GM19452 (cell line): ENCODE measurements at regions not wholly inside any gene's neighbourhood (a gene's known extent, or its start where the extent isn't known, plus 50 kb on each side); places are given as distances from the start of the nearest gene placed in this dataset.
"Not testable (repeated sequence)": the region's sequence is repeated elsewhere in the genome, so short reads cannot be mapped to it uniquely, and the experiment has no call there.

ENCODE experiments used
- ATAC-seq: cut with Tn5 transposase; IDR thresholded peaks from one replicate; pipeline ENCODE4 v1.9.1; 2021; ENCODE audit not compliant: unreplicated experiment

DNA sequence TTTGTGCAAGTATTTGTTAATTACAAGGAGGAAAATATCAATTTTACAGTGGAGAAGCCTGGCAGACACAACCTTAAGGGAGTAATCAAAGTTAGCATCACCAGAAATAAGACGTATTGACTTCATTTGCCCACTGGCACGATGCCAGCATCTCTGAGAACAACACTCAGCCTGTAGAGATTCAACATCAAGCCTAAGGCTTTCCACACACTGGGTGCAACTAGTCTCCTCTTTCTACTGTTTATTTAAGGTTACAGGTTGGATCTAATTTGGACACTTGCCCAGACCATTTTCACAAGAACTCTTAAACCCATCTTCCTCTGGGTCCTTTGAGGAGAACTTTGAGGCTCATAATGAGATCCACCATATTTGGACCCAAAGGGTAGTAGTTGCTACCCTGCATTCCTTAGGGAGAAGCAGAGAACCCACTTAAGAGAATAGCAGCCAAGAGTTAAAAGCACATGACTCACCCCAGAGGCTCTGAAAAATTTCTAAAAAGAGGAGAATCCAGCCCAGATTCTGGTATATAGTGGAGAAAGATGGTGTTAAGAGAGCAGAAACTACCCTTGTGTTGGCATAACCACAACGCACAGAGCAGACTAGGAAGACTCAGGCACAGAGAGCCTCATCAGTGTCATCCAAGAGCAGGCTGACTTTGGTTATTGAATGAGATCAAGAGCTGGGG is 97.3 kb downstream of the CCDC71L start:
- no peak for ATAC-seq

DNA sequence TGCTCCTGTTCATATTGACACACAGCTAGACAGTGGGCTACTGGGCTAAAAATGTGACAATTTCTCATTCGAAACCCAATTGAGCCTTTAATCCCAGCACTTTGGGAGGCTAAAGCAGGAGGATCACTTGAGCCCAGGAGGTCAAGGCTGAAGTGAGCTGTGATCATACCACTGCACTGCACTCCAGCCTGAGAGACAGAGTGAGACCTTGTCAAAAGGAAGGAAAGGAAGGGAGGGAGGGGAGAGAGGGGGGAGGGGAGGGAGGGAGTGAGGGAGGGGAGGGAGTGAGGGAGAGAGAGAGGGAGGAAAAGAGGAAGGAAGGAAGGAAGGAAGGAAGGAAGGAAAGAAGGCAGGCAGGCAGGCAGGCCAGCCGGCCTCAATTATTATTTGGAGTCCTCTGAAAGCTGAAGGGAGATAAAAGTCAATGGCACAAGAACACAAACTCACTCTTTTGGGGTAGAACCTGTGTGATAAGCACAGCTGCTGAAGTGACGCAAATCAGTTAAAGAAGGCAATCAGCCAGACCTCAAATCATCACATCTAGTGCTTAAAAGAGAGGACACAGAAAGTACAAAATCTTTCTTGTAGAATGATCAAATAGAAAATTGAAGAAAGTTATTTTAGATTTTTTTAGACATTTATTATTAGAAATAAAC is 98.1 kb downstream of the CCDC71L start:
- ATAC-seq, result no peak

DNA sequence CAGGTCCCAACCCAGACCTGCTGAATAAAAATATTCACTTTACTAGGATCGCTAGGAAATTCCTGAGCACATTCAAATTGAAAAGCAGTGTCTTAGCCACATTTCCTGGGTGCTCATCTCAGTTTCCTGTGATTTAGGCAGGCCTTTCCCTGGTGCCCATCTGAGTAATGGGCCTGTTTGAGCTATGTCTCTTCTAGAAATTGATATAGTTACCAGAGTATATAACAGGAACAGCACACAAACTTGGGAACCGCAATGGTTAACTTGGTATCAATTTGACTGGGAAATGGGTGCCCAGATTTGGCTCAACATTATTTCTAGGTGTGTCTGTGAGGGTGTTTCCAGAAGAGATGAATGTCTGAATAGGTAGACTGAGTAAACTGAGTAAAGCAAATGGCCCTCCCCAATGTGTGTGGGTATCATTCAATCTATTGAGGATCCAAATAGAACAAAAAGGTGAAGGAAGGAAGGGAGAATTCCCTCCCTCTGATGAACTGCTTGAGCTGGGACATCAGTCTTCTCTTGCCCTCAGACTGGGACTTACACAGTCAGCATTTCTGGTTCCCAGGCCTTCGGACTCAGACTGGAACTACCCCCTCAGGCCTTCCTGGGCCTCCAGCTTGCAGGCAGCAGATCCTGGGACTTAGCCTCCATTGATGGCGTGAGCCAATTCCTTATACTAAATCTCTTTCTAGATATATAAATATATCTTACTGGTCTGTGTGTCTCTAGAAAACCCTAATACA is 99.1 kb downstream of the CCDC71L start:
- no peak for ATAC-seq

DNA sequence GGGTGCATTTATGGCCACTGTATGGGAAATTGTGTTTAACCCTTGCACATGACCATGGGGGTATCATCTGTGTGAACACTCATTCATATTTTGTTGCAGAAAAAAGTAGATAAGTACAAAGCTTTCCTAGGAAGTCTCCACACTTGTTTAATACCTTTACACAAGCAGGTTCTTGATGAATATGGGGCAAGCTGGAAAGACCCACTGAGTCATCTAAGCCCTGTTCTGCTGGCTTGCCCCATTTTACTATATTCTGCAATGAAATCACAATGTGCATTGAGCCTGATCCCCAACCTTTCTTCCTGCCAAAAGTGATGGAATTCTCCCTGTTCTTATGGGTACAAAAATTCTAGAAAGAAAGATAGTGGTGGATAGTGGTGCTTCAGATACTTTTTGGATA is 99.8 kb downstream of the CCDC71L start:
- ATAC-seq, result no peak

DNA sequence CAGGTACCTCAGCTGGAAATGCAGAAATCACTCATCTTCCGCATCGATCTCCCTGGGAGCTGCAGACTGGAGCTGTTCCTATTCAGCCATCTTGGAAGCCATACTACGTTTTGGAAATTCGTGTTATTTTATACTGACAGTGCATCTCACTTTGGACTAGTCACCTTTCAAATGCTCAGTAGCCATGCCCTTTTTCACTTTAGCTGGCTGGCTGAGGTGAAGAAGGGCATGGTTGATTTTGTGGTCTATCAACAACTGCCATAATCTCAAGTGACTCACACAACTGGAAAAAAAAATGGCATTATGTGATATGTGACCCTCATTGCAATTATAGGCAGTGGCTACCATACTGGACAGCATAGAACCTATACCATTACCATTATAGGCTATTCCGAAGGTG is 100.5 kb downstream of the CCDC71L start:
- ATAC-seq, result no peak

DNA sequence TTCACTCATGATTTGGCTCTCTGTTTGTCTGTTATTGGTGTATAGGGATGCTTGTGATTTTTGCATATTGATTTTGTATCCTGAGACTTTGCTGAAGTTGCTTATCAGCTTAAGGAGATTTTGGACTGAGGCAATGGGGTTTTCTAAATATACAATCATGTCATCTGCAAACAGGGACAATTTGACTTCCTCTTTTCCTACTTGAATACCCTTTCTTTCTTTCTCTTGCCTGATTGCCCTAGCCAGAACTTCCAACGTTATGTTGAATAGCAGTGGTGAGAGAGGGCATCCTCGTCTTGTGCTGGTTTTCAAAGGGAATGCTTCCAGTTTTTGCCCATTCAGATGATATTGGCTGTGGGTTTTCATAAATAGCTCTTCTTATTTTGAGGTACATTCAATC is 104.7 kb downstream of the CCDC71L start:
- ATAC-seq, result not testable (repeated sequence)

DNA sequence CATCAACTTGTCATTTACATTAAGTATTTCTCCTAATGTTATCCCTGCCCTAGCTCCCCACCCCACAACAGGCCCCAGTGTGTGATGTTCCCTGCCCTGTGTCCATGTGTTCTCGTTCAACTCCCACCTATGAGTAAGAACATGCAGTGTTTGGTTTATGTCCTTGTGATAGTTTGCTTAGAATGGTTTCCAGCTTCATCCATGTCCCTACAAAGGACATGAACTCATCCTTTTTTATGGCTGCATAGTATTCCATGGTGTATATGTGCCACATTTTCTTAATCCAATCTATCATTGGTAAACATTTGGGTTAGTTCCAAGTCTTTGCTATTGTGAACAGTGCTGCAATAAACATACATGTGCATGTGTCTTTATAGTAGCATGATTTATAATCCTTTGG is 106.3 kb downstream of the CCDC71L start:
- ATAC-seq, result not testable (repeated sequence)

DNA sequence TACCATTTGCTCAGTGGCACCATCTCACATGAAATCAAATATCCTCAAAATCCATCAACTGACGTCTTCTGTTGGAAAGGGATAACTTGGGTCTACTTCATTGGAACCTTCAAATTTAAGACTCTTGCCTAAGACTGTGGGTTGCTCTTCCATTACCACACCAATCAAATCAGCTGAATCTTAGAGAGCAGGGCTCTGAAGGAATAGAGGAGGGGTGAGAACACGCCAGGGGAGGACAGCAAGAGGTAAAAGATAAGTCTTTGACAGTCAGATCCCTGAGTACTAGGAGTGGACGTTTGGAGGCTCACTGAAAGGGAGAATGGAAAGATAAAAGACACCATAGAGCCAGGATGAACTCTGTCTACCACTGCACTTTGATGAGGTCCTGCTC is 107.5 kb downstream of the CCDC71L start:
- no peak for ATAC-seq

DNA sequence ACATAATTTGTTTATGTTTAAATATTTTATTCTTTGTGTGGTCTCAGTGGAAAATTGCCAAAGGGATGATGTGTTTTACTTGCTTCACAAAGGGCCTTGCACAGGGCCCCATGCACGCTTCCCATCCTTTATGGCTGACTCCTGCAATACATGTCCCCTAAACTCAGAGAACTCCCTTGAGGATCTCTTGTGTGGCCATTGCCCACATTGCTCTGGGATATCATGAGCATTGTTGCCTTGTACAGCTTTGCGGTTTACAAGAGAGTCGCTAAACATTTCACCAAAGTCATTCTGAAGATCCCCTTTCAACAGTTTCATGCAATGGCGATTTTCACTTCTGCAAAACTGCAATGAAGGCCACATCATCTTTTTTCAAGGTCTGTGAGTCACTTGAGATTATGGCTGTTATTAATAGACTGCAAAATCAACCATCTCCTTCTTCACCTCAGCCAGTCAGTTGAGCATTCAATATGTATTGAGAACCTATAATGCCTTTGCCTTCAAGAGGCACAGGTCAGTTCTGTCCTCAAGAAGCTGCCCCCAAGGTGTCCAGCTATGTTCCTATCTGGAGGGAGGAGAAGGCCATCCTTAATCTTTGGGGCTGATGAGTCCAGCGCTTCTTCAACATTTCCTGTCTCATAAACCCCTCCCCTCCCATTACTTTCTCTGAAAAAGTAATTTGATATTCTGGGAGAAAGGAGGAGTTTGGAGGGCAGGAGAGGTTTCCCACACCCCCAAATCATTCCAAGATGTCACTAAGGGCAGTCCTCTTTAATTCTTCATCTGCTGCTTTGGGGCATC is 108.1 kb downstream of the CCDC71L start:
- peak; percentile 96 for ATAC-seq

DNA sequence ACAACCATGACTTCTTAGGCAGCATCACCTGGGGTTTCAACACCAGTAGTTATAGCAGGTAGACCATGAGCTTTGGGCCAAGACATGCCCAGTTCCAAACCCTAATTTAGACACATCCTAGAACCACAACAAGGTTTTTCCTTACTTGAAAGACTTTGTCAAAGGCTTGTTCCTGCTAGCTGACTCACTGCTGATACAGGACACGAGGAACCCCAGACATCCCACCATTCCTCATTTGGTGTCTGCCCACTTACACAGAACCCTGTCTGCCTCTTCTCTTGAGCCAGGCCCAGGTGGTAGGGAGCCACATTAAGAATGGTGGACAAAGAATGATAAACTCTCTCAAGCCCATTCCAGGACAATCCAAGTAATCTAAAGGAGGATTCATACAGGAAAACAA is 109.0 kb downstream of the CCDC71L start:
- ATAC-seq, result no peak

DNA sequence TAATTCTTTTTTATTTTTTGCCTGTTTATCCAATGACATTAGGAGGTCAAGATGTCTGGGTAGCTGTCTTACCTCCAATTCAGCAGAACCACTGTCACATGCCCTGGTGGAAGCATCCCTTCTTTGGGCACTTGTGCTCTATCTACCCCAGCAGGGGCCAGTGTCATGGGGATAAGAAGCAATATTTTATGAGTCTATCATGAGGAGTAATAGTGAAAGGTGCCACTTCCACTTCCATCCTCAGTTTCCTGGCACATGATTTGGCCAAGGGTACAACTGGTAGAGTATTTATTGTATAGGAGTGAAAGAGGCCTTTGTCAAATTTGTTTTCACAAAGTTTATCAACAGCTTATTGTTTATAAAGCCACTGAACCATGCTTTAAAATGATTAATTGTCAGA is 112.5 kb downstream of the CCDC71L start:
- ATAC-seq, result no peak

DNA sequence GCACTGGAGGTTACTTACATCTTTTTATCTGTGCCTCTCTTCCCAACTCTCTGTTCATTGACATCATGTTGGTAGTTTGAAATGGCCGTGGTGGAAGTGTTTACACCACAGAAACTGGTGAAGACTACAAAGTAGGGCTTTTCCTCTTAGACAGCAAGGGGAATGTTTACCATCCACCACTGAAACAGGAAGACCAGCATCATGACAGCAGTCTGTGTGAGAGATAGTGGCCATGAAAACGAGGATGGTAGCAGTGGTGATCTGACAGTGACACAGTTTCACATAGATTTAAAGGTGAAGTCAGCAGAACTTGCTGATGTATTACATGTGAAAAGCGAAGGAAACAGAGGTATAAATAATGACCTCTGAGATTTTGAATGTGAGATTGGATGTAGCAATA is 115.7 kb downstream of the CCDC71L start:
- ATAC-seq, result no peak

DNA sequence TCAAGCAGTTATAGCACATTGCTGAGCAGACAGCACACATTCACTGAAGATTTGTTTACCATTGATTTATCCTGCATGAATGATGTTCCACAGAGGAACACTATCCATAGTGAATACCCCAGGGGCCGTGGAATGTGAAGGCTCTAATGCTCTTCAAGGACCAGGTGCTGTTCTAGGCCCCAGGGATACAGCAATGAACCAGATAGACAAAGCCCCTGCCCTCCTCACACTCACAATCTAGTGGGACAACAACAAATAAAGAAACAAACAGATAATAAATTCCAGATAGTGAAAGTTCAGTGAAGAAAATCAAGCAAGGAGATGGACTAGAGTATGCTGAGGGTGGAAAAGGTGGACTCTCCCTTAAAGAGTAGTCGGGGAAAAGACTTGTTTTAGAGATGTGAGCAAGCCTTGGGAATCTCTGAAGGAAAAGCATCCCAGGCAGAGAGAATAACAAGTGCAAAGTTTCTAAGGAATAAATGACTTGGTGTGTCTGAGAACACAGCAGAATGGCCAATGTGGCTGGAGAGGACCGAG is 117.7 kb downstream of the CCDC71L start:
- no peak for ATAC-seq

DNA sequence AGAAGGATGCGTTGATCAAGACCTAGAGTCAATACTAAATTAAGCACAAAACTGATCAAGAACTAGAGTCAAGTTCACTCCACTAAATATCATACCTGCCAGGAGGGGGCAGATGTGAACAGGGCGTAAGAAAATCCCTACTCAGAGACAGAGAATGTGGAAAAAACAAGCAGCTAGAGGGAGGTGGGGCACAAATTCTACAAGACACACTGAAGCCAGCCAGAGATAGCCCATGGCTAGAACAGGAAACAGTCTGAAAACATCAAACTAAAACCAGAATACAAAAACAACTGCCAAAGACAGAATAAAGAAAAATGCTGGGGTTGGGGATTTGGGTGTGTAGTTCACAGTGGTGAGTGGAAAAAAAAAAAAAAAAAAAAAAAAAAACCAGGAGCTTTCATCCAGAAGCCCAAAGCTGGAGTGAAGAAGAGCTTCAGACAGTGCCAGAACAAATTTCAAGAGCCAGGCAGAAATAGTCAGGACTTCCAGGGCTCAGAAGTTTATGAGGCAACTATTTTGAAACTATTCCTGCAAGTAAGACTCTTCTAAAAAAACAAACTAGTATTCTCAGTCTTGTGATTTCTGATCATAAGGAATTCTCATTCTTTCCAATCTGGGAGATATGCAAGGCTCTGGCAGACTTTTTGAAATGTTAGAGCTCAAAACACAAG is 118.3 kb downstream of the CCDC71L start:
- ATAC-seq, result peak; percentile 69

DNA sequence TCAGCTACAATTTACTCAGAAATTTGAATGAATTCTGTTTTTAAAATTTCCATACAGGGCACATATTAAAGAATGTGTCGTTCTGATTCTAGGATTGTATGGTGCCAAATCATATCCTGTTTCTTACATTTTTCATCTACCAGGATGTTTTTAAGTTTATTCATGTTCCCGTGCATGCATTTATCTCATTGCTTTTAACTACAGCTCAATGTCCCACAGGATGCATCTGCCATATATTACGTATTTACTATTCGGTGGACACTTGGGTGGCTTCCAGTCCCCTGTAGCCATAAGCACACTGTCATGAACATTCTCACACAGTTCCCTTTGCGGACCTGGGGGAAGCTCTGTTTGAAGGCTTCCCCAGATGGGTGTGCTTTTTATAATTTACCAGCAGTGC is 122.3 kb downstream of the CCDC71L start:
- no peak for ATAC-seq

DNA sequence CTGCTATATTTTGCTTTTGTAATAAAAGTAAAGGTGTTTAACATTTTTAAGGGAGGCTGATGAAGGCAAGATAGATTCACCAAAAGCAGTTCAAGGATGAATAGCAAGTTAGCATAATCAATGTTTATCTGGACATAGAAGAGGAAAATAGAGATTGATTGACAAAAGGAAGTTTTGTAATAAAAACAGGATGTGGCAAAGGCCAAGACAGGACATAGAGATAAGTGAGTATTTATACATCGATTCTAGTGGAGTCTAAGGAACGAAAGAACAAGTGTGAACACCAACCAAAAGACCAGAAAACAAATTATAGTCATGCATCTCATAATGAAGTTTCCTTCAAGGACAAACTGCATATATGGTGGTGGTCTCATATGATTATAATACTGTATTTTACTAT is 123.8 kb downstream of the CCDC71L start:
- ATAC-seq, result no peak

DNA sequence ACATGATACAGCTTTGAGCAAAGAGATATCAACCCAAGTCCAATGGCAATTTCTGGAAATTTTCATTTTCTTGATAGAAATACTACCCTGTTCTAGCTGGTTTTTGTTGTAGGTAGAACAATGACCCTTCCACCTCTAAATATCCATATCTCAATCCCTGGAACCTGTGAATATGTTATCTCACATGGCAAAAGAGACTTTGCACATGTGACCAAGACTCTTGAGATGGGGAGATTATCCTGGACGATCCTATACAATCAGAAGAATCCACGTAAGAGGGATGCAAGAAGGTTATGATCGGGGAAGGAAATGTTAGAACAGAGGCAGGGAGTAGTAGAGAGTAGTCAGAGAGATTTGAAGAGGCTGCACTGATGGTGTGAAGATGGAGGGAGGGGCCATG is 124.9 kb downstream of the CCDC71L start:
- no peak for ATAC-seq

DNA sequence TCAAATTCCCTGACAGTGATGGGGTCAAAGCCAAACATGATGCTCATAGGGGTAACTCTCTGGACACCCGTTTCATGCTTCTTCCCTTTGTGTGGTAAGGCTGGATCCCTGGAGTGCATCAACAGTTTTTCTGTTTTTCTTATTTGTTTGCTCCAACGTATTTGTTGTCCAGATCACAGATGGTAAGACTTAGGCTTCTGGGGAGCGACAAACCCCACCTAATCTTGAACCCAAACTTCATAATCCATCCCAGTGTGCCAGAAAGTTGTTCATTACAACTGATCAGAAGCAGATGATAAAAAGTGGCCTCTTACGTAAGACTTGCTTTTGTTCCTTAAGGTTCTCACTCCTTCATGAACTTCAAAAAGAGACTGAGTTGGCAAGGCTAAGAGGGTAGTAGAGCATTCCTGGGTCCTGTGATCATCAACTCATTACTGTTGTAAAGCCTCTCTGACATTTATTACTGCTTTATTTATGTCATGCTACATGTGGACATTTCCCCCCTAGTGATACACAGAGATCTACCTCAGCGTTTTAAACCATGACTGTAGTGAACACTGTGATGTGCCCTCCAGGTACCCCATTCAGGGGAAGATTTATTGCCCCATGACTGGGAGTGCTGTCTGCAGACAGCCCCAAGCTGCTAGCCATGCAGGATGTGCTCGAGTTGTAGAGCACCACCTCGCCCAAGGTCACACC is 125.6 kb downstream of the CCDC71L start:
- ATAC-seq, result no peak

DNA sequence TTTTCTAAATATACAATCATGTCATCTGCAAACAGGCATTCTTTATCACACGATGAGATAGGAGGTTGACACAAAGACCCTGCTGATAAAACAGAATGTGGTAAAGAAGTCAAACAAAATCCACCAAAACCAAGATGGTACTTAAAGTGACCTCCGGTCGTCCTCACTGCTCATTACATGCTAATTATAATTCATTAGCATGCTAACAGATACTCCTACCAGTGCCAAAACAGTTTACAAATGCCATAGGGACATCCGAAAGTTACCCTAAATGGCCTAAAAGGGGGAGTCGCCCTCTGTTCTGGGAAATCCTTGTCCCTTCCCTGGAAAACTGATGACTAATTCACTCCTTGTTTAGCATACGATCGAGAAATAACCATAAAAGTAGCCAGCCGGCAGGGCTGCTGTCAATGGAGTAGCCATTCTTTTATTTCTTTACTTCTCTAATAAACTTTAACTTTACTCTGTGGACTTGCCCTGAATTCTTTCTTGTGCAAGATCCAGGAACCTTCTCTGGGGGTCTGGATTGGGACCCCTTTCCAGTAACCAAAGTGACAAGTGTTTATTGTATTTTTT is 126.6 kb downstream of the CCDC71L start:
- no peak for ATAC-seq

DNA sequence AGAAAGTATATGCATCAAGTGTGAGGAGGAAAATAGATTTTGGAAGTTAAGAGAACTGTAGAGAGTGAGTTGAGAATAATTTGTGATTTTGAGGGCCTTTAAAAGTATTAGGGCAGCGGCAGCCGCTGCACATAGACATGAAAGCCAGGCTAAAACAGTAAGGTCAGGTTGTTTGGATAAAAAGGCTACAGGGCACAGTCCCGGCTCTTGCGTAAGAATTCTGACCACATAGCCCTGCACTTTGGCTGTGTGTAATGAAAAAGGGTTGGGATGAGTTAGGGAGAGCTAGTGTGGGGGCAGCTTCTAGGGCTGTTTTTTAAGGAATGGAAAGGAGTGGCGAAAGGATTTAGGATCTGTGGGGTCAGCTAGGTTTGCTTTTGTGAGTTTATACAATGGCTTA is 130.8 kb downstream of the CCDC71L start:
- not testable (repeated sequence) for ATAC-seq
